T-helper 2 cell treated with Interferon-gamma antibody and Interleukin-4, amounts not matched to agents 100 ng/mL and 5 ng/mL, for 36 hours (primary cell): ENCODE measurements at regions not wholly inside any gene's neighbourhood (a gene's known extent, or its start where the extent isn't known, plus 50 kb on each side); places are given as distances from the start of the nearest gene placed in this dataset.
"Not testable (repeated sequence)": the region's sequence is repeated elsewhere in the genome, so short reads cannot be mapped to it uniquely, and the experiment has no call there.

Experiments used
- intact Hi-C: fragments of 100-400 bp; cut with micrococcal nuclease; formaldehyde crosslinking; loops from one replicate; pipeline ENCODE4 v1.15.1; 2023

- intact Hi-C loops: no loop called here
Measured at GRCh38 chr4:159410076-159410777, 307.3 kb downstream of the RAPGEF2 start.

DNA sequence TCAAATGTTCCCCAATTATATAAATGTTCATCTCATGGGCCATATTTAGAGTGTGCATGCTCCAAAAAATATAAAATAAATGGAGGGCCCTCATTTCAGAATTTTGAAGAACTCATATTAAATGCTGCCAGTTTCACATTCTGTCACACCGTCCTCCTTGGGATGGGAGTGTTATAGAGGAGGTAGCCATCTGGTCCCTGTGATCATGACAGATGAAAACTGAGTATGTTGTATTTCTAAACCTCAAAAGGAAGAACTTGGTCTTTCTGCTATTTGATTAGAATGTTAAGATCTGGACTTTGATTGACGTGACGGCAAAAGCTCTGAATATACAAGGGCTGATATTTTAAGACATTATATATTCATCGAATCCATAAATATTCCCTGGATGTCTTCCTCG, 308.0 kb downstream of the RAPGEF2 start:
- intact Hi-C loops: no loop called here

DNA sequence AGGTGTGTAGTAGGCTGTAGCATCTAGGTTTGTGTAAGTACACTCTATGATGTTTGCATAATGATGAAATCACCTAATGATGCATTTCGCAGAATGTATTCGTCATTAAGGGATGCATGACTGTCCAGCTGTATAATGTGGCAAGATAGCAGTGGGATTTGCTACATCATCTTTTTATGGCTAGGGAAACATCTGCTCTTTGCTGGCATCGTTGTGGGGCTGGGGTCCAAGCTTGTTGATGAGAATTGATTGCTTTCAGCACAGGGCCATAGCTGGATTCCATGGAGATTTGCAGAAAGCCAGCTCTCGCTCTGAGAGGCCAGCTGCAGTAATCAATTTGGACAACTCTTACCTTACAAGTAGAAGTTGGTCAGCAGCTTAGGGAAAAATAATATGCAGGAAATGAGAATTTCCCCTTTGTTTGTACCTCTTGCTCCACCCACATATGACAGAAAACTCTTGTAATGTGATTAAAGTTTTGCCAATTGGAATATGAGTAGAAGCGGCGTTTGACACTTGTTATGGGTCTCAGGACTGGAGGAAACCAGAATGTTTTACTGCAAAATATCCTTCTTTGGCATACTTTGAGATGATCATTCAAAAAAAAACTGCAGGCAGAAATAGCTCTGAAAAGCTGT, 310.5 kb downstream of the RAPGEF2 start:
- intact Hi-C loops: no loop called here

DNA sequence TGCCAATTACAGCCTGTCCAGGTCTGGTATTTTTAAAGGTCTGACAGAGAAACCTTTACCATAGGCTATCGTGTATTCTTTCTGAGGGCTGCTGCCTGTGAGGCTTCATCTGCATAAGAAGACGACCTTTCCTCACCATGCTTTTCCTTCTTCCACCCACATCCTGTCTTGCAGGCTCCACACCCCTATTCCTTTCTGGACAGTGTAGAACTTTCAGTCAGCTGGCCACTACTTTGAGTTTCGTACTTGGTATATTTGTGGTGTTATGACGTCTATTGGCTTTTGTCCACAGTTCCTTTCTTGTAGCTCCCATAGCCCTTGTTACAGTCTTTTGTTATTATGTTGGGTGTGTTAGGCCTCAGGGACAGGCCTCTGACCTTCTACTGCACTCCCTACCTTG, 311.4 kb downstream of the RAPGEF2 start:
- intact Hi-C loops: no loop called here

DNA sequence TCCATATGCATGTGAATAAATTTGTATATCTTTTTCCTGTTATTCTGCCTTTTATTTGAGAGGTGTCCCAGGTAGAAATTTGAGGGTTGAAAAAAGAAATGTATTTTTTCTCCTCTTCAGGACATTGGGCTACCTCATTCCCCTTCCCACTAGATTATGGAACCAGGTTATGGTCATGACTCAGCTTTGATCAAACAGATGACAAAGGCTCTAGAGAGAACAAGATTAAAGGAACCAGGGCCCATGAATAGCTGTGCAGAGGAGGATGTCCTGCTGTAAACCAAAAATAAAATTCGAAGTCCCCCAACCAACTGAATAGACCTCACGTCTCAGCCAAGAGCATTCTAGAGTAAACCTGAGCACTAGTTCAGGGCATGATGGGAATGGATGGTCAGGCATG, 313.2 kb downstream of the RAPGEF2 start:
- intact Hi-C loops: no loop called here

- intact Hi-C loops: no loop called here
Measured at GRCh38 chr4:159416996-159417395, 314.1 kb downstream of the RAPGEF2 start.

DNA sequence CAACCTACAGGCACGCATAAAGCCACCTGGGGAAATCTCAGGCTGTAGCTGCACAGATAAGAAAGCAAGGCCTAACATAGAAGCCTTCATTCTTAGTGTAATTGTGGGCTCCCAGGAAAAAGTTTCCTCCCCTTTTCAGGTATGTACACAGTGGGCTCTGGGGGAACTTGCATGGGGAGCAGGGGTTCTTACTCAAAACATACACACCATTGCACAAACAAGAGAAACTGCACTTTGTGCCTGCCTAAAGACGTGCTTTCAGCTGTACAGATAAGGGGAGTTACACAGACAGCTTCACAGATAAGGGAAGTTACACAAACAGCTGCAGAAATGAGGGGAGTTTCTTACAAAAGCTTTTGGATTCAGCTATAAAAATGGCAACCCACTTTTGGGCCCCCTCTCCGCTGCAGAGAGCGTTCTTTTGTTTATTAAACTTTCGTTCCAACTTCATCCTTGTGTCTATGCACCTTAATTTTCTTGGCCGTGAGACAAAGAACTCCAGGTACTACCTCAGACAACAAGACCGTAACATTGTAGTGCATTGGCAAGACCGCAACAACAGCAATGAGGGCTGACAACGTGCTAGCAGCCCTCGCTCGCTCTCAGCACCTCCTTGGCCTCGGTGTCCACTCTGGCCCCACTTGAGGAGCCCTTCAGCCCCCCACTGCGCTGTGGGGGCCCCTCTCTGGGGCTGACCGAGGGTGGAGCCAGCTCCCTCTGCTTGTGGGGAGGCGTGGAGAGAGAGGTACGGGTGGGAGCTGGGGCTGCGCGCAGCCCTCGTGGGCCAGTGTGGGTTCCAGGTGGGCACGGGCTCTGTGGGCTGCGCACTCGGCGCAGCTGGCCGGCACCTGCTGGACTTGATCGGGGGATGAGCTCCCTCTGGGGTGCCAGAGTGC, 317.5 kb downstream of the RAPGEF2 start:
- intact Hi-C loops: no loop called here

GRCh38 chr4:159421058-159421419, 318.2 kb downstream of the RAPGEF2 start:
- intact Hi-C loops: not testable (repeated sequence)

DNA sequence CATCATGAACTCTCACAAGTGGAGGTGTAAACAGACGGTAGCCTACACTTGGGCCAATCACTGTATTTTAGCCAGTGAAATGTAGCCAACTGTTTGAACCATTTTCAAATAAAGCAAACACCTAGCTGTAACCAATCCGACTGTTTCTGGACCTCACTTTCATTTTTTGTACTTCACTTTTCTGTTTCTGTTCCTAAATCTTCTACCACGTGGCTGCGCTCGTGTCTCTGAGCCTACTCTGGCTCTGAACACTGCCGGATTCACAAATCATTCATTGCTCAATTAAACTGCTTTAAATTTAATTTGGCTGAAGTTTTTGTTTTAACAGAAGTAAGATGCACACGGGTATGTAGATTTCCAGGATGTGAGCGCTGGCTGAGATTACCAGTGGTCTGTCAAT, 319.1 kb downstream of the RAPGEF2 start:
- intact Hi-C loops: no loop called here

DNA sequence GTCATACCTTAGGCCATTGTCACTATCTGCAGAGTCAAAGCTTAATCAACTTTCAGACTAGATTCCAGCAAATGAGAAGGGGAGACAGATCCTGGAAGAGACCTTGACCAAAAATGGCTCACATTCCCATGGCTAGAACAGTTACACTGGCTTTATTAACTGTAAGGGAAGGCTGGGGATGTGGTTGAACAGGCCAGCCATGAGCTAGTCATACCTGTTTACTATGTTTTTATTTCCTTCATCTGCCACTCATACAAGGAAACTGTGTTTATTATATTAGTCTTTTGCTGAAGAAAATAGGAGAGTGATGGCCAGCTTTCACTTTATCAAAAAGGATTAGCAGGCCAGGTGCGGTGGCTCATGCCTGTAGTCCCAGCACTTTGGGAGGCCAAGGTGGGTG, 319.7 kb downstream of the RAPGEF2 start:
- intact Hi-C loops: no loop called here

DNA sequence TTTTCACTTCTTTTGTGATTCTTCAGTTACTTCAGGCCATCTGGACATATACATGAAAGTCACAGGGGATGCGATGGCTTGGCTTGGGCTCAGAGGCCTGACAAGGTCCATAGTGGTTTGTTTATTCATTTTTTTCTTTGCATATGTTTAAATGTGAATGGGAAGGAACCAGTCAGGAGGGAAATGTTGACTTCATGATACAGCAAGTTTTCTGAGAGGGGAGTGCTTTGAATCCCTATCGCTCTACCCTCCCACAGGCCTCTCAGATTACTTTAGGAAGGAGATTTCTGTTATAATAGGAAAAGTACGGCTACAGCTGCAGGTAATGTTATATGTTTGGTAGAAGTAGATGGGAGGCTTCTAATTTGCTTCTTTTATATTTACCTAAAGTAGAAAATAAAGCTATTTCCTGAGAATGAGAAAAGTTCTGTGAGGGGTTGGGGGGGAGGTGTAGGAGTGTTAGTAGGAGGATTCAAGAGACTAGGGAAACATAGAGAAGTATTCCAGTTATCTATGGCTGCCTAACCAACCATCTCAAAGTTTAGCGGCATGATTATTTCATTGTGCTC, 322.9 kb downstream of the RAPGEF2 start:
- intact Hi-C loops: no loop called here

GRCh38 chr4:159428293-159428692, 325.4 kb downstream of the RAPGEF2 start:
- intact Hi-C loops: no loop called here

DNA sequence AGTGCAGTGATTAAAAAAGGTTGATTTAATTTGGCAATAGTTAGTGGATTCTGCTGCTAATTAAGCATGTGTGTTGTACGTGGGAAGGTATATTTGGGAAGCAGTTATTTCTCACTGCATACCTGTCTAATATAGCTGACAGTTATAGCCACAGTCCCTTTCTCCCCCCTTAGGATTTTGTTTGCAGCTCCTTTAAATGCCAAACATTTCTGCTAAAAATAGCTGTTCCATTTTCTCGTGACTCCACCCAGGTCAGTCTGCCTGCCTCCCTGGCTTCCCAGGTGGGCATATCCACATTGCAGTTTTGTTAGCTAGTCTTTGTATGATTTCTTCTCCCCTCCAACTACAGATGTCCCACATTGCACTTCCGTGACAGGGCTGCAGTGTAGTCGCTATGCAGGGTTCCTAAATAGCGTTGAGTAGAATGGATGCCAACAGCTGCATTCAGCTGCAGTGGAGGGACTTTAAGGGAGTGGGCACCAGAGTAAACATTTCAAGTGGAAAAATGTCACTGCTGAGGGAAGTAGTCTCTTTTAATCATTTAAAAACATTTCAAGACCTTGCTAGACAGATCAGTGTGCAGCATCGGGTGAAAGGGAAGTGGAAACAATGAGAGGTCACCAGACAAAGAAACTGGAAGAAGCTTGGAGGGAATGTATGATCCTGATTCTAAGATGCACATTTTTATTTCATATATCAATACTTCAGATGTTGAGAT, 326.3 kb downstream of the RAPGEF2 start:
- intact Hi-C loops: no loop called here

DNA sequence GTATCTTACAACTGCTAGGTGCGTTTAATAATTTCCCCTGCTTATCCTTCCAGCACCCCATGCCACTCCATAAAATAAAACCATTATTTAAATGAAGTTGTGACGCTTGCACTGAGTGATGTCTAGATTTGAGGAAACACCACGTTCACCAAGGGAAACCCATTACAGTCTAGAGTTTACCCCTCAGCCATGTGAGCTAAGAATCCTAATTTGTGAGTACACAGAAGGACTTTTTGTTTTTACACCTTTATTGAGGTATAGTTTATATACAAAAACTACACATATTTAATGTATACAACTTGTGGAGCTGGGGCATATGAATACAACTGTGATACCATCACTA, 326.8 kb downstream of the RAPGEF2 start:
- intact Hi-C loops: no loop called here

DNA sequence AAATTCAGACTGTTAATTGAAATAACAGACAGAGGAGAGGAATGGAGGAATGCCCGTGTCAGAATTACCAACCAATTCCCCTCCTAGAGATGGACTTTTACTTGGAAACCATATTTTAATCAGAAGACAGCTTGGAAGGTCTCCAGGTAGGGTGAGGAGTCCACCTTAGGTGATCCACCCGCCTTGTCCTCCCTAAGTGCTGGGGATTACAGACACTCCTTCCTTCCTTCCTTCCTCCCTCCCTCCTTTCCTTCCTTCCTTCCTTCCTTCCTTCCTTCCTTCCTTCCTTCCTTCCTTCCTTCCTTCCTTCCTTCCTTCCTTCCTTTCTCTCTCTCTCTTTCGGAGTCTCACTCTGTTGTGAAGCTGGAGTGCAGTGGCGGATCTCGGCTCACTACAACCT, 328.0 kb downstream of the RAPGEF2 start:
- intact Hi-C loops: no loop called here

- intact Hi-C loops: no loop called here
Measured at GRCh38 chr4:159432436-159432835, 329.6 kb downstream of the RAPGEF2 start.

DNA sequence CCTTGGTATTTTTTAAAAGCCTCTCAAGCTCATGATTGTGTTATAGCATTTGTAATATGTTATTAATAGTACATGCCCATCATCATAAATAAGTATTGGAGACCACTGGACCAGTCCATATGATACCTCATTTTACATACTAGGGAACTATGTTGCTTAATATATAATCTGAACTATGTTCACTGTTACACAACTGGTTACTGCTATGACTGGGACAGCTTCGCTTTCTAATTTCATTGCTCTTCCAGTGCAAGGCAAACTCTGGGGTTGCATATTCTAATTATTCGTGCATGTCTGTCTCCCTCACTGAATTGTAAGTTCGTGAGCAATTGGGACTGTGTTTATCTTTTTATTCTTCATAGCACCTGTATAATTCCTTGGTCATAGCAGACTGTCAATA, 330.5 kb downstream of the RAPGEF2 start:
- intact Hi-C loops: no loop called here

GRCh38 chr4:159434114-159434870, 331.4 kb downstream of the RAPGEF2 start:
- intact Hi-C loops: no loop called here

- intact Hi-C loops: no loop called here
Measured at GRCh38 chr4:159434871-159435241, 332.0 kb downstream of the RAPGEF2 start.

GRCh38 chr4:159435561-159436023, 332.7 kb downstream of the RAPGEF2 start:
- intact Hi-C loops: no loop called here

GRCh38 chr4:159443975-159444374, 341.1 kb downstream of the RAPGEF2 start:
- intact Hi-C loops: loop anchor here (10.0 kb wide), 2 partner anchors 239 to 719 kb away; partner anchors contain the start of gene PPID
